ENCODE measurements at regions not wholly inside any gene's neighbourhood (a gene's known extent, or its start where the extent isn't known, plus 50 kb on each side); places are given as distances from the start of the nearest gene placed in this dataset.
A peak's percentile ranks its signal among the peaks of the same experiment; 100 is the strongest.

DNA sequence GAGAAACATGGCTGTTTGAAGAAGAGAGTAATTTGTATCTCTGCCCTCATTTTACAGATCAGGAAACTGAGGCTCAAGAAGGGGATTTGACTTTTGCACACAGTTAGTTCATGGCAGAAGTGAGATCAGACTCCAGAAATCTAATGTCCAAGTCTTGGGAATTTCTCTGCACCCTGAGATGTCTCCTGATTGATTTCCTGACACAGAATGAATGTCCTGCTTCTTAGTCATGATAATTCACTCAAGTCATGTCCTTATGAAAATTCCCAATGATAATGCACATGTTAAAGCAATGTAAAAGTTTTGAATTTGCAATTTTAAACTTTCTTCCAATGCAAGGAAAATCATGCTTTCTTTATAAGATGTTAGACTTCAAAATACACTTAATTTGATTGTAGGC is 105.9 kb downstream of the ACKR3 start:
- intact Hi-C loops (cut with DNase I) = no loop called here
- peaks cover 0 to 24% (median 23%) of the 10 kb centered on the region in 4 donors for H3K4me1 ChIP-seq
- no peaks in the 10 kb centered on the region for H3K36me3 ChIP-seq
- DNase-seq = no peak
- H3K9me3 ChIP-seq = no peaks in the 10 kb centered on the region
- TF ChIP-seq, protein P1, sequence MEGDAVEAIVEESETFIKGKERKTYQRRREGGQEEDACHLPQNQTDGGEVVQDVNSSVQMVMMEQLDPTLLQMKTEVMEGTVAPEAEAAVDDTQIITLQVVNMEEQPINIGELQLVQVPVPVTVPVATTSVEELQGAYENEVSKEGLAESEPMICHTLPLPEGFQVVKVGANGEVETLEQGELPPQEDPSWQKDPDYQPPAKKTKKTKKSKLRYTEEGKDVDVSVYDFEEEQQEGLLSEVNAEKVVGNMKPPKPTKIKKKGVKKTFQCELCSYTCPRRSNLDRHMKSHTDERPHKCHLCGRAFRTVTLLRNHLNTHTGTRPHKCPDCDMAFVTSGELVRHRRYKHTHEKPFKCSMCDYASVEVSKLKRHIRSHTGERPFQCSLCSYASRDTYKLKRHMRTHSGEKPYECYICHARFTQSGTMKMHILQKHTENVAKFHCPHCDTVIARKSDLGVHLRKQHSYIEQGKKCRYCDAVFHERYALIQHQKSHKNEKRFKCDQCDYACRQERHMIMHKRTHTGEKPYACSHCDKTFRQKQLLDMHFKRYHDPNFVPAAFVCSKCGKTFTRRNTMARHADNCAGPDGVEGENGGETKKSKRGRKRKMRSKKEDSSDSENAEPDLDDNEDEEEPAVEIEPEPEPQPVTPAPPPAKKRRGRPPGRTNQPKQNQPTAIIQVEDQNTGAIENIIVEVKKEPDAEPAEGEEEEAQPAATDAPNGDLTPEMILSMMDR (IDR thresholded peaks at IDR 0.05) = no peak
- TF ChIP-seq POLR2A (IDR thresholded peaks at IDR 0.05) (no peak), EP300 (IDR thresholded peaks at IDR 0.05) (no peak), POLR2AphosphoS5 (IDR thresholded peaks at IDR 0.05) (no peak)
- no peaks in the 10 kb centered on the region for H3K27me3 ChIP-seq
- H3K4me3 ChIP-seq = no peak overlapping the region
- peak overlapping the region in 2 of 4 donors; percentile 31 to 46 for H3K27ac ChIP-seq

- Histone ChIP-seq H3K4me3 (no peak overlapping the region), H3K27me3 (no peaks in the 10 kb centered on the region), H3K27ac (peak overlapping the region in 2 of 4 donors; percentile 31 to 46), H3K36me3 (no peaks in the 10 kb centered on the region), H3K4me1 (peaks cover 0 to 24% (median 23%) of the 10 kb centered on the region in 4 donors), H3K9me3 (no peaks in the 10 kb centered on the region)
- intact Hi-C loops (cut with DNase I) = no loop called here
- DNase-seq = no peak
- no peak for TF ChIP-seq POLR2A (IDR thresholded peaks at IDR 0.05)
- TF ChIP-seq POLR2AphosphoS5 (IDR thresholded peaks at IDR 0.05) = peak in 1 of 4 donors; percentile 17
- WGBS, 2 donors = 40 to 50% methylated on average over 2 of the region's 2 CpGs
Measured at GRCh38 chr2:236676136-236676873, 106.7 kb downstream of the ACKR3 start.

- Histone ChIP-seq H3K27ac (no peak overlapping the region), H3K27me3 (no peaks in the 10 kb centered on the region), H3K36me3 (no peaks in the 10 kb centered on the region), H3K4me3 (no peak overlapping the region), H3K9me3 (no peaks in the 10 kb centered on the region), H3K4me1 (peaks cover 0 to 24% (median 23%) of the 10 kb centered on the region in 4 donors)
- TF ChIP-seq EP300 (IDR thresholded peaks at IDR 0.05) (no peak), POLR2A (IDR thresholded peaks at IDR 0.05) (no peak), POLR2AphosphoS5 (IDR thresholded peaks at IDR 0.05) (no peak)
- TF ChIP-seq, protein P1 (IDR thresholded peaks at IDR 0.05) = no peak
- WGBS, 2 donors = 78 to 88% methylated on average over 8 of the region's 8 CpGs
- intact Hi-C loops (cut with DNase I) = no loop called here
- DNase-seq = no peak
Measured at GRCh38 chr2:236677368-236677767, 107.7 kb downstream of the ACKR3 start.

DNA sequence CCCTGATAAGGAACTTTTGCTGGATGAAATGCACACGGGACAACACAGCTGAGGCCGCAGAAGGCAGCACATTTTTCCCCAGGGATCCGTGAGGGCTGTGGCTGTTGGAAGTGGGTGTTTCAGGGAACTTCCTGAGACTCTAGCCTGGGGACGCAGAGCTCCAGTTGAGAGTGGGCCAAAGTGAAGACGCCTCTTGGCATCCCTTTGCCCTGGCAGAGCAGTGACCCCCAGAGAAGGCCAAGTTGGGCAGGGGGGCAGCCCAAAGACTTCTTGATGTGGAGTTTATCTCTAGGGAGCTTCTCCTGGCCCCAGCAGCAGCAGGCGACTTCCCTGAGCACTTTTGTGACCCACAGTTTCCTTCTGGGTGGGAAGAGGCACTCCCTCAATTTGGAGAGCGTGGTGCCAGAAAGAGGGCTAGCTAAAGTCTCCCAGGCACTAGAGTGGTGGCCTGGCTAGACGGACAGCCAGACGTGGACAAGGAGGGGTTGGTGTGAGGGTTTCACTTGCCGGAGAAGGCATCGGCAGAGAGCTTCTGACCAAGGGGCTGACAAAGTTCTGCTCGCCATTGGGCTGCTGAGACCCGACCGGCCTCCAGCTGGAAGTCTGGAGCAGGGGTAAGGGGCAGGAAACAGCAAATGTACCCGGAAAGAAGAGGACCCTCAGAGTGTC is 108.8 kb downstream of the ACKR3 start:
- no peak for DNase-seq
- H3K9me3 ChIP-seq = no peaks in the 10 kb centered on the region
- TF ChIP-seq POLR2A (IDR thresholded peaks at IDR 0.05) (no peak), EP300 (IDR thresholded peaks at IDR 0.05) (no peak), POLR2AphosphoS5 (IDR thresholded peaks at IDR 0.05) (no peak)
- TF ChIP-seq, protein P1 (IDR thresholded peaks at IDR 0.05) = no peak
- no peaks in the 10 kb centered on the region for H3K36me3 ChIP-seq
- intact Hi-C loops (cut with DNase I) = no loop called here
- H3K27me3 ChIP-seq = no peaks in the 10 kb centered on the region
- peaks cover 0 to 24% (median 23%) of the 10 kb centered on the region in 4 donors for H3K4me1 ChIP-seq
- no peak overlapping the region for H3K27ac ChIP-seq
- no peak overlapping the region for H3K4me3 ChIP-seq
- 76% methylated on average over 15 of the region's 15 CpGs for WGBS, 2 donors
